ENCODE measurements at regions not wholly inside any gene's neighbourhood (a gene's known extent, or its start where the extent isn't known, plus 50 kb on each side); places are given as distances from the start of the nearest gene placed in this dataset.

GRCh38 chr5:36756848-36757247 is 119.7 kb upstream of the NIPBL start:
- H3K9ac ChIP-seq (ENCODE audit: low read depth in 1 of 3, low read length in 3 of 3), result no peak overlapping the region
- H3K27me3 ChIP-seq (ENCODE audit: control insufficient read depth in 3 of 3, insufficient read depth in 3 of 3, low read length in 3 of 3), result no peaks in the 10 kb centered on the region
- H3K27ac ChIP-seq (ENCODE audit: low read depth, low read length), result no peak overlapping the region
- H3K36me3 ChIP-seq (ENCODE audit: control insufficient read depth in 3 of 3, insufficient read depth in 3 of 3, low read length in 3 of 3), result no peaks in the 10 kb centered on the region
- H3K4me3 ChIP-seq (ENCODE audit: low read length in 3 of 3), result no peak overlapping the region
- H3K4me1 ChIP-seq (ENCODE audit: control insufficient read depth in 3 of 3, insufficient read depth in 3 of 3, low read length in 3 of 3), result no peaks in the 10 kb centered on the region
- H3K9me3 ChIP-seq (ENCODE audit: control insufficient read depth in 3 of 3, low read length in 3 of 3), result no peaks in the 10 kb centered on the region

- H3K27ac ChIP-seq (ENCODE audit: low read depth, low read length), result no peak overlapping the region
- H3K27me3 ChIP-seq (ENCODE audit: control insufficient read depth in 3 of 3, insufficient read depth in 3 of 3, low read length in 3 of 3), result no peaks in the 10 kb centered on the region
- no peak overlapping the region for H3K4me3 ChIP-seq (ENCODE audit: low read length in 3 of 3)
- no peaks in the 10 kb centered on the region for H3K9me3 ChIP-seq (ENCODE audit: control insufficient read depth in 3 of 3, low read length in 3 of 3)
- H3K4me1 ChIP-seq (ENCODE audit: control insufficient read depth in 3 of 3, insufficient read depth in 3 of 3, low read length in 3 of 3), result no peaks in the 10 kb centered on the region
- H3K9ac ChIP-seq (ENCODE audit: low read depth in 1 of 3, low read length in 3 of 3), result no peak overlapping the region
- H3K36me3 ChIP-seq (ENCODE audit: control insufficient read depth in 3 of 3, insufficient read depth in 3 of 3, low read length in 3 of 3), result no peaks in the 10 kb centered on the region
Measured at GRCh38 chr5:36759117-36759516, 117.5 kb upstream of the NIPBL start.

GRCh38 chr5:36763454-36763853 is 113.1 kb upstream of the NIPBL start:
- no peaks in the 10 kb centered on the region for H3K9me3 ChIP-seq (ENCODE audit: control insufficient read depth in 3 of 3, low read length in 3 of 3)
- no peak overlapping the region for H3K27ac ChIP-seq (ENCODE audit: low read depth, low read length)
- no peak overlapping the region for H3K4me3 ChIP-seq (ENCODE audit: low read length in 3 of 3)
- no peaks in the 10 kb centered on the region for H3K4me1 ChIP-seq (ENCODE audit: control insufficient read depth in 3 of 3, insufficient read depth in 3 of 3, low read length in 3 of 3)
- no peaks in the 10 kb centered on the region for H3K36me3 ChIP-seq (ENCODE audit: control insufficient read depth in 3 of 3, insufficient read depth in 3 of 3, low read length in 3 of 3)
- no peaks in the 10 kb centered on the region for H3K27me3 ChIP-seq (ENCODE audit: control insufficient read depth in 3 of 3, insufficient read depth in 3 of 3, low read length in 3 of 3)
- no peak overlapping the region for H3K9ac ChIP-seq (ENCODE audit: low read depth in 1 of 3, low read length in 3 of 3)

GRCh38 chr5:36765876-36766275 is 110.7 kb upstream of the NIPBL start:
- no peaks in the 10 kb centered on the region for H3K27me3 ChIP-seq (ENCODE audit: control insufficient read depth in 3 of 3, insufficient read depth in 3 of 3, low read length in 3 of 3)
- H3K9ac ChIP-seq (ENCODE audit: low read depth in 1 of 3, low read length in 3 of 3), result no peak overlapping the region
- H3K4me1 ChIP-seq (ENCODE audit: control insufficient read depth in 3 of 3, insufficient read depth in 3 of 3, low read length in 3 of 3), result no peaks in the 10 kb centered on the region
- no peak overlapping the region for H3K27ac ChIP-seq (ENCODE audit: low read depth, low read length)
- no peaks in the 10 kb centered on the region for H3K9me3 ChIP-seq (ENCODE audit: control insufficient read depth in 3 of 3, low read length in 3 of 3)
- H3K4me3 ChIP-seq (ENCODE audit: low read length in 3 of 3), result no peak overlapping the region
- no peaks in the 10 kb centered on the region for H3K36me3 ChIP-seq (ENCODE audit: control insufficient read depth in 3 of 3, insufficient read depth in 3 of 3, low read length in 3 of 3)

GRCh38 chr5:36766981-36767380 is 109.6 kb upstream of the NIPBL start:
- Histone ChIP-seq H3K9me3 (ENCODE audit: control insufficient read depth in 3 of 3, low read length in 3 of 3) (no peaks in the 10 kb centered on the region), H3K4me1 (ENCODE audit: control insufficient read depth in 3 of 3, insufficient read depth in 3 of 3, low read length in 3 of 3) (no peaks in the 10 kb centered on the region), H3K27ac (ENCODE audit: low read depth, low read length) (no peak overlapping the region), H3K27me3 (ENCODE audit: control insufficient read depth in 3 of 3, insufficient read depth in 3 of 3, low read length in 3 of 3) (no peaks in the 10 kb centered on the region), H3K4me3 (ENCODE audit: low read length in 3 of 3) (no peak overlapping the region), H3K36me3 (ENCODE audit: control insufficient read depth in 3 of 3, insufficient read depth in 3 of 3, low read length in 3 of 3) (no peaks in the 10 kb centered on the region), H3K9ac (ENCODE audit: low read depth in 1 of 3, low read length in 3 of 3) (no peak overlapping the region)

- H3K9ac ChIP-seq (ENCODE audit: low read depth in 1 of 3, low read length in 3 of 3), result no peak overlapping the region
- H3K27me3 ChIP-seq (ENCODE audit: control insufficient read depth in 3 of 3, insufficient read depth in 3 of 3, low read length in 3 of 3), result no peaks in the 10 kb centered on the region
- no peaks in the 10 kb centered on the region for H3K36me3 ChIP-seq (ENCODE audit: control insufficient read depth in 3 of 3, insufficient read depth in 3 of 3, low read length in 3 of 3)
- H3K9me3 ChIP-seq (ENCODE audit: control insufficient read depth in 3 of 3, low read length in 3 of 3), result no peaks in the 10 kb centered on the region
- no peak overlapping the region for H3K27ac ChIP-seq (ENCODE audit: low read depth, low read length)
- H3K4me3 ChIP-seq (ENCODE audit: low read length in 3 of 3), result no peak overlapping the region
- H3K4me1 ChIP-seq (ENCODE audit: control insufficient read depth in 3 of 3, insufficient read depth in 3 of 3, low read length in 3 of 3), result no peaks in the 10 kb centered on the region
Measured at GRCh38 chr5:36768450-36768849, 108.1 kb upstream of the NIPBL start.

GRCh38 chr5:36769129-36769770 is 107.3 kb upstream of the NIPBL start:
- no peaks in the 10 kb centered on the region for H3K27me3 ChIP-seq (ENCODE audit: control insufficient read depth in 3 of 3, insufficient read depth in 3 of 3, low read length in 3 of 3)
- no peaks in the 10 kb centered on the region for H3K36me3 ChIP-seq (ENCODE audit: control insufficient read depth in 3 of 3, insufficient read depth in 3 of 3, low read length in 3 of 3)
- H3K9ac ChIP-seq (ENCODE audit: low read depth in 1 of 3, low read length in 3 of 3), result no peak overlapping the region
- H3K4me3 ChIP-seq (ENCODE audit: low read length in 3 of 3), result no peak overlapping the region
- H3K4me1 ChIP-seq (ENCODE audit: control insufficient read depth in 3 of 3, insufficient read depth in 3 of 3, low read length in 3 of 3), result no peaks in the 10 kb centered on the region
- H3K9me3 ChIP-seq (ENCODE audit: control insufficient read depth in 3 of 3, low read length in 3 of 3), result no peaks in the 10 kb centered on the region
- H3K27ac ChIP-seq (ENCODE audit: low read depth, low read length), result no peak overlapping the region

GRCh38 chr5:36770125-36770524 is 106.4 kb upstream of the NIPBL start:
- Histone ChIP-seq H3K4me3 (ENCODE audit: low read length in 3 of 3) (no peak overlapping the region), H3K27ac (ENCODE audit: low read depth, low read length) (no peak overlapping the region)

GRCh38 chr5:36772276-36773140 is 104.1 kb upstream of the NIPBL start:
- Histone ChIP-seq H3K4me1 (ENCODE audit: control insufficient read depth in 3 of 3, insufficient read depth in 3 of 3, low read length in 3 of 3) (peaks cover 0 to 3% (median 0%) of the 10 kb centered on the region in 3 donors), H3K36me3 (ENCODE audit: control insufficient read depth in 3 of 3, insufficient read depth in 3 of 3, low read length in 3 of 3) (no peaks in the 10 kb centered on the region), H3K27me3 (ENCODE audit: control insufficient read depth in 3 of 3, insufficient read depth in 3 of 3, low read length in 3 of 3) (no peaks in the 10 kb centered on the region), H3K4me3 (ENCODE audit: low read length in 3 of 3) (no peak overlapping the region), H3K9me3 (ENCODE audit: control insufficient read depth in 3 of 3, low read length in 3 of 3) (no peaks in the 10 kb centered on the region), H3K27ac (ENCODE audit: low read depth, low read length) (no peak overlapping the region), H3K9ac (ENCODE audit: low read depth in 1 of 3, low read length in 3 of 3) (no peak overlapping the region)

More at GRCh38 chr5:36770125-36770524, 106.4 kb upstream of the NIPBL start:
- Histone ChIP-seq H3K4me1 (ENCODE audit: control insufficient read depth in 3 of 3, insufficient read depth in 3 of 3, low read length in 3 of 3) (no peaks in the 10 kb centered on the region), H3K9me3 (ENCODE audit: control insufficient read depth in 3 of 3, low read length in 3 of 3) (no peaks in the 10 kb centered on the region), H3K36me3 (ENCODE audit: control insufficient read depth in 3 of 3, insufficient read depth in 3 of 3, low read length in 3 of 3) (no peaks in the 10 kb centered on the region), H3K27me3 (ENCODE audit: control insufficient read depth in 3 of 3, insufficient read depth in 3 of 3, low read length in 3 of 3) (no peaks in the 10 kb centered on the region), H3K9ac (ENCODE audit: low read depth in 1 of 3, low read length in 3 of 3) (no peak overlapping the region)

GRCh38 chr5:36777105-36777757 is 99.3 kb upstream of the NIPBL start:
- Histone ChIP-seq H3K4me3 (ENCODE audit: low read length in 3 of 3) (no peak overlapping the region), H3K9me3 (ENCODE audit: control insufficient read depth in 3 of 3, low read length in 3 of 3) (peaks cover 0 to 3% (median 0%) of the 10 kb centered on the region in 3 donors), H3K9ac (ENCODE audit: low read depth in 1 of 3, low read length in 3 of 3) (no peak overlapping the region), H3K36me3 (ENCODE audit: control insufficient read depth in 3 of 3, insufficient read depth in 3 of 3, low read length in 3 of 3) (no peaks in the 10 kb centered on the region), H3K4me1 (ENCODE audit: control insufficient read depth in 3 of 3, insufficient read depth in 3 of 3, low read length in 3 of 3) (peaks cover 0 to 3% (median 0%) of the 10 kb centered on the region in 3 donors), H3K27ac (ENCODE audit: low read depth, low read length) (no peak overlapping the region), H3K27me3 (ENCODE audit: control insufficient read depth in 3 of 3, insufficient read depth in 3 of 3, low read length in 3 of 3) (no peaks in the 10 kb centered on the region)
